Hepatocyte (in vitro differentiated cells): ENCODE measurements at regions not wholly inside any gene's neighbourhood (a gene's known extent, or its start where the extent isn't known, plus 50 kb on each side); places are given as distances from the start of the nearest gene placed in this dataset.

Experiments
- EZH2 ChIP-seq: fragments of 200-600 bp; sonication (generic); IDR thresholded peaks from 2 replicates; pipeline ENCODE4 v1.6.1; 2016; ENCODE audit warnings: antibody characterized with exemption, mild to moderate bottlenecking, borderline replicate concordance
- TF ChIP-seq, protein P1 (sequence below): fragments of 200-600 bp; sonication (generic); IDR thresholded peaks from 2 replicates; pipeline ENCODE4 v1.5.1; 2016; ENCODE audit warnings: antibody characterized with exemption, mild to moderate bottlenecking; ENCODE audit not compliant: poor library complexity

GRCh38 chr11:86122773-86123172 lies 53.9 kb upstream of the PICALM start:
- TF ChIP-seq, protein P1, sequence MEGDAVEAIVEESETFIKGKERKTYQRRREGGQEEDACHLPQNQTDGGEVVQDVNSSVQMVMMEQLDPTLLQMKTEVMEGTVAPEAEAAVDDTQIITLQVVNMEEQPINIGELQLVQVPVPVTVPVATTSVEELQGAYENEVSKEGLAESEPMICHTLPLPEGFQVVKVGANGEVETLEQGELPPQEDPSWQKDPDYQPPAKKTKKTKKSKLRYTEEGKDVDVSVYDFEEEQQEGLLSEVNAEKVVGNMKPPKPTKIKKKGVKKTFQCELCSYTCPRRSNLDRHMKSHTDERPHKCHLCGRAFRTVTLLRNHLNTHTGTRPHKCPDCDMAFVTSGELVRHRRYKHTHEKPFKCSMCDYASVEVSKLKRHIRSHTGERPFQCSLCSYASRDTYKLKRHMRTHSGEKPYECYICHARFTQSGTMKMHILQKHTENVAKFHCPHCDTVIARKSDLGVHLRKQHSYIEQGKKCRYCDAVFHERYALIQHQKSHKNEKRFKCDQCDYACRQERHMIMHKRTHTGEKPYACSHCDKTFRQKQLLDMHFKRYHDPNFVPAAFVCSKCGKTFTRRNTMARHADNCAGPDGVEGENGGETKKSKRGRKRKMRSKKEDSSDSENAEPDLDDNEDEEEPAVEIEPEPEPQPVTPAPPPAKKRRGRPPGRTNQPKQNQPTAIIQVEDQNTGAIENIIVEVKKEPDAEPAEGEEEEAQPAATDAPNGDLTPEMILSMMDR, result no peak
- TF ChIP-seq EZH2, result no peak
